H1 (cell line): ENCODE measurements at regions not wholly inside any gene's neighbourhood (a gene's known extent, or its start where the extent isn't known, plus 50 kb on each side); places are given as distances from the start of the nearest gene placed in this dataset.

Source experiments
- POLR2A ChIP-seq, 2 experiments: IDR thresholded peaks; 1 replicate in 1 of 2; 2 replicates in 1 of 2; pipeline ENCODE4 v1.6.1; 2011; ENCODE audit warnings: low read depth in 2 of 2, low read length in 2 of 2, mild to moderate bottlenecking in 2 of 2; ENCODE audit errors: control extremely low read depth in 1 of 2

DNA sequence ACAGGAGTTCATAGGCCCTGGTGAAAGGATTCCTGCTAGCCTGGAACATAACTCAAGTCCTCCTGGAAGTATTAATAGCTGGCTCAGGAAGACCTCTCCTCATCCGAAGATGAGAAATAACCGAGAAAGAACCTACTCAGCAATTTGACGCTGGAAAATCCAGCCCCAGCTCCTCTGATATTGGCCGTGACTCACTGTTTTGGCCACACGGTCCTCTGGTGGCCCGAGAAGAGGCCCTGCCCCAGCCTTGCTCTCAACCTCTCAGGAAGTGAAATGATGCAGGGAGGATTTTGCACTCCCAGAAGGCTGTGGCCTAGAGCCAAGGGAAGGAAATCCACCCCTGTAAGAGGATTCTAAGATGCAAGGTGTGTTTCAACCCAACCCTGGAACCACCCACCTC, 121.6 kb downstream of the MTPAP start (continued):
- no peak for TF ChIP-seq POLR2A (IDR thresholded peaks at IDR 0.05; ENCODE audit: control extremely low read depth in 1 of 2, low read depth in 2 of 2, low read length in 2 of 2)
